ENCODE measurements at regions not wholly inside any gene's neighbourhood (a gene's known extent, or its start where the extent isn't known, plus 50 kb on each side); places are given as distances from the start of the nearest gene placed in this dataset.
"Not testable (repeated sequence)": the region's sequence is repeated elsewhere in the genome, so short reads cannot be mapped to it uniquely, and the experiment has no call there.

DNA sequence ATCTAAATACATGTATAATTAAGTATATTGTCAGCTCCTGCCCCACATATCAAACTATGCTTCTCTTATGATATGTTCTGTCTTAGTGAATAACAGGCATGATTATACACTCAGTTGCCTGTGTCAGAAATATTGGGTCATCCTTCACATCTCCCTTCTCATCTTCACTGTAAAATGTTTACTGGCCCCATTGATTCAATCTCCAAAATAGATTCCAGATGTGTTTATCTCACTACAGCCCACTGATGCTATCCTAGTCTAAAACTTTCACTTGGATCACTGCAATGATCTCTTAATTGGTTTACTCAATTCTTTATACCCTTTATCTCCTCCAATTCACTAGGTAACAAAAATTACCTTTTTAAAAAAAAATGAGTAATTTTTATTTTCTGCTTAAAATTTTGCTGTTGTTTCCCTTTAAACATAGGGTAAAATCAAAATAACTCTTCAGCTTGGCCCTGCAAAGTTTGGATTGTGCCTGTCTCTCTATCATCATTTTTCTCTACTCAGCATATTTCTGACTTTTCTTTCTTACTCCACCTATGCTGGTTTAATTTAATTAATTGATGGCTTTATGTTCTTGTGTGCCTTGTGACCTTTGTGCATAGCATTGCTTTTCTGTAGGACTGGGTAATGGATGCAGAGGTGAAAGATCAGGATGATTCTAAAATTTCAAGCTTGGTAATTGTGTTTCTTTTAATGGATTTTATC, 233.9 kb upstream of the FOXP2 start:
- no peak for DNase-seq (ENCODE audit: low read depth, low spot score)

GRCh38 chr7:114175125-114175524, 239.5 kb upstream of the FOXP2 start:
- no peak for DNase-seq (ENCODE audit: low read depth, low spot score)

GRCh38 chr7:114173170-114173890, 241.3 kb upstream of the FOXP2 start:
- no peak for DNase-seq (ENCODE audit: low read depth, low spot score)

DNA sequence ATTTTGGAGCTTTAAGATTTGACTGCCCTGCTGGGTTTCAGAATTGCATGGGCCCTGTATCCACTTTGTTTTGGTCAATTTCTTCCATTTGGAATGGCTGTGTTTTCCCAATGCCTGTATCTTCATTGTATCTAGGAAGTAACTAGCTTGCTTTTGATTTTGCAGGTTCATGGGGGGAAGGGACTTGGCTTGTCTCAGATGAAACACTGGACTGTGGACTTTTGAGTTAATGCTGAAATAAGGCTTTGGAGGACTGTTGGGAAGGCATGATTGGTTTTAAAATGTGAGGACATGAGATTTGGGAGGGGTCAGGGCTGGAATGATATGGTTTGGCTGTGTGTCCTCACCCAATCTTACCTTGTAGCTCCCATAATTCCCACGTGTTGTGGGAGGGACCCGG, 245.2 kb upstream of the FOXP2 start:
- DNase-seq (ENCODE audit: low read depth, low spot score), result not testable (repeated sequence)

GRCh38 chr7:114160925-114161324, 242.1 kb upstream of the PPP1R3A start:
- no peak for DNase-seq (ENCODE audit: low read depth, low spot score)

GRCh38 chr7:114158854-114159253, 240.0 kb upstream of the PPP1R3A start:
- DNase-seq (ENCODE audit: low read depth, low spot score), result no peak

- no peak for DNase-seq (ENCODE audit: low read depth, low spot score)
Observed at GRCh38 chr7:114158275-114158674, 239.5 kb upstream of the PPP1R3A start.

GRCh38 chr7:114156178-114156577, 237.4 kb upstream of the PPP1R3A start:
- no peak for DNase-seq (ENCODE audit: low read depth, low spot score)

- no peak for DNase-seq (ENCODE audit: low read depth, low spot score)
Observed at GRCh38 chr7:114155116-114156110, 236.6 kb upstream of the PPP1R3A start.

GRCh38 chr7:114153700-114154099, 234.9 kb upstream of the PPP1R3A start:
- DNase-seq (ENCODE audit: low read depth, low spot score), result no peak

GRCh38 chr7:114152314-114152938, 233.6 kb upstream of the PPP1R3A start:
- DNase-seq (ENCODE audit: low read depth, low spot score), result peak; percentile 30

- DNase-seq (ENCODE audit: low read depth, low spot score), result no peak
Observed at GRCh38 chr7:114151777-114152176, 233.0 kb upstream of the PPP1R3A start.

GRCh38 chr7:114150689-114151088, 231.9 kb upstream of the PPP1R3A start:
- DNase-seq (ENCODE audit: low read depth, low spot score), result no peak

- DNase-seq (ENCODE audit: low read depth, low spot score), result no peak
Observed at GRCh38 chr7:114148779-114149178, 230.0 kb upstream of the PPP1R3A start.

DNA sequence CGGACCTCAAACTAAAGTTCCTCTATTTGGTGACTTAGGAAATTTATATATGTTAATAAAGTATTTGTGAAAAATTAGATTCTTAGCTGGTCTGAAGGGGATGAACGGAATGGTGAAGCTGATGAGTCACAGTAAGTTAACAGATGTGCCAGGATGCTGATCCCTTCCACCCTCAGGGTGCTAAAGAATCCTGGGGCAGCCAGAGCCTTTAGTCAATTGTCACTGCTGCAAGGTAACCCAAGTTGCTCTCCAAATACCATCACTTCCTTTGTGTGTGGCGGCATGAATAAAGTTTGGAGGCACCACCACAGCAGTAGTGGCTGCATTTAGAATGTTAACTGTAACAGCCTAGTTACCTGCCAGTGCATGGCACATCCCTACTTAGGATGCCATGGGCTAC, 222.6 kb upstream of the PPP1R3A start:
- no peak for DNase-seq (ENCODE audit: low read depth, low spot score)

DNA sequence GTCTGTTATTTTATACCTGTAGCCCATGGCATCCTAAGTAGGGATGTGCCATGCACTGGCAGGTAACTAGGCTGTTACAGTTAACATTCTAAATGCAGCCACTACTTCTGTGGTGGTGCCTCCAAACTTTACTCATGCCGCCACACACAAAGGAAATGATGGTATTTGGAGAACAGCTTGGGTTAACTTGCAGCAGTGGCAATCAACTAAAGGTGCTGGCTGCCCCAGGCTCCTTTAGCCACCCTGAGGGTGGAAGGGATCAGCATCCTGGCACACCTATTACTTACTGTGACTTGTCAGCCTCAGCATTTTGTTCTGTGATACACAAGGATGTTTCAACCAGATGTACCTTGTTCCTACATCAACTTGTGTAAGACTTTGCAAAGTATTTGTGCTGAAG, 221.8 kb upstream of the PPP1R3A start:
- no peak for DNase-seq (ENCODE audit: low read depth, low spot score)

DNA sequence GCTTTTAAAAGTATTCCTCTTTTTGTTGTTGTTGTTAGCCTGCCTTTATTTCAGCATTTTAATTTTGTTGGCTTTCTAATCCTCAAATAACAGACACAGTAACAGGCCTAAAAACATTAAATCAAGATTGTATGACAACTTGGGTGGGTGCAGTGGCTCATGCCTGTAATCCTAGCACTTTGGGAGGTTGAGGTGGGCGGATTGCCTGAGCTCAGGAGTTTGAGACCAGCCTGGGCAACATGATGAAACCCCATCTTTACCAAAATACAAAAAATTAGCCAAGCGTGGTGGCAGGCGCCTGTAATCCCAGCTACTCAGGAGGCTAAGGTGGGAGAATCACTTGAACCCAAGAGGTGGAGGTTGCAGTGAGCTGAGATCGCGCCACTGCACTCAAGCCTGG, 220.9 kb upstream of the PPP1R3A start:
- not testable (repeated sequence) for DNase-seq (ENCODE audit: low read depth, low spot score)

DNA sequence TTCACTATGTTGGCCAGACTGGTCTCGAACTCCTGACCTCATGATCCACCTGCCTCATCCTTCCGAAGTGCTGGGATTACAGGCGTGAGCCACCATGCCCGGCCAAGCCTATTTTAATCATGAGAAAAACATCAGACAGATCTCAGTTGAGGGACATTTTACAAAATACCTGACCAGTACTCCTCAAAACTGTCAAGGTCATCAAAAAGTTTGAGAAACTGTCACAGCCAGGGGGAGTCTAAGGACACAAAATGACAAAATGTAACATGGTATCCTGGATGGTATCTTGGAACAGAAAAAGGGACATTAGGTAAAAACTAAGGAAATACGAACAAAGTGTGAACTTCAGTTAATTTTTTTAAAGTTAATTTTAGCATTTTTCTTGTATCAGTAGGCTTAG, 219.8 kb upstream of the PPP1R3A start:
- no peak for DNase-seq (ENCODE audit: low read depth, low spot score)

GRCh38 chr7:114133717-114134116, 214.9 kb upstream of the PPP1R3A start:
- no peak for DNase-seq (ENCODE audit: low read depth, low spot score)

DNA sequence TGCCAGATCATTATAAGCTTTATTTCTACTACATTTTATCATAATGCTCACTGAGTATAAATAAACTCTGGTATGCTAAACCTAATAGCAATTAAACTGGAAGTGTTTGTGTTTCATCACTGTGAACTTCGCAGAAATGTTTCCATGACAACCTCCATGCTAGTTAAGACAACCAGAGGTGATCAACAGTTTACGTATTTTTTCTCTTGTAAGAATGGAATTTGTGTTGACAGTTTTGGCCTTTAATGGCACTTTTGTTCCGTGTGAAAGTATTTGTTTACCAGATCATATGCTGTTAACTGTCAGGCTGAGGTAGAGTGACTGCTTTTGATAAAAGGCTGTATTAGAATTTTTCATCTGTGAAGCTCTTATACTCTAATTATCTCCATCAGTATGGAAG, 212.1 kb upstream of the PPP1R3A start:
- no peak for DNase-seq (ENCODE audit: low read depth, low spot score)

DNA sequence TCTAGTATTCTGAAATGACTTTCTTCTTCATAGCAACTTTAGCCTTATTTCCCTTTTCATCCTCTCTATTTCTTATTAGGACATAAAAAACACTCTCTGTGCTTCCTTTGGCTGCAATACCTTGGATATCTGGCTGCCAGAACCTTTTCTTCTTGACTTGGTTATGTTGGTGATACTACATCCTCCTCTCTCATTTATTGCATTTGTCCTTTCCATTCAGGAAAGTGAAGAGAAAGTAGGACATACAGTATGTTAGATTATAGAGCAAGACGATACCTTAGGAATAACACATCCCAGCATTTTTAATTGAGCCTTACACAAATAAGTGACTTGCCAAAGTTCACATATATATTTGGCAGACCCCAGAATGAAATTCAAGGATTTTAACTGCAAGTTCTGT, 210.1 kb upstream of the PPP1R3A start:
- DNase-seq (ENCODE audit: low read depth, low spot score), result no peak

GRCh38 chr7:114126095-114126494, 207.3 kb upstream of the PPP1R3A start:
- DNase-seq (ENCODE audit: low read depth, low spot score), result no peak

Data from iPS DF 19.7 (cell line).